GM13976 (cell line): ENCODE measurements at regions not wholly inside any gene's neighbourhood (a gene's known extent, or its start where the extent isn't known, plus 50 kb on each side); places are given as distances from the start of the nearest gene placed in this dataset.

Experiments
- DNase-seq: peaks from one replicate; pipeline ENCODE4 v3.0.0; 2012; ENCODE audit warnings: low spot score
- CTCF ChIP-seq: IDR thresholded peaks from 2 replicates; pipeline ENCODE4 v1.5.1; 2012; ENCODE audit warnings: borderline replicate concordance, mild to moderate bottlenecking; ENCODE audit not compliant: insufficient read depth; ENCODE audit errors: extremely low read depth, missing control alignments, control extremely low read depth
- in situ Hi-C: fragments of 300-500 bp; cut with MboI; formaldehyde crosslinking; loops from one replicate; pipeline ENCODE4 v1.12.0; 2022; ENCODE audit warnings: low sequenced_read_pairs, mixed read lengths, inconsistent platforms; ENCODE audit not compliant: unreplicated experiment

GRCh38 chr22:34115722-34116121 lies 195.4 kb upstream of the LARGE1 start:
- no peak for TF ChIP-seq CTCF
- no peak for DNase-seq
- in situ Hi-C loops, result loop anchor here (25.0 kb wide), 2 partner anchors 603 to 803 kb away; no protein-coding TSS in a partner anchor

GRCh38 chr22:34116126-34116525 lies 195.8 kb upstream of the LARGE1 start:
- DNase-seq, result no peak
- in situ Hi-C loops, result loop anchor here (25.0 kb wide), 2 partner anchors 604 to 804 kb away; no protein-coding TSS in a partner anchor
- TF ChIP-seq CTCF, result no peak

GRCh38 chr22:34122042-34122441 lies 201.8 kb upstream of the LARGE1 start:
- no peak for DNase-seq
- in situ Hi-C loops, result loop anchor here (25.0 kb wide), 2 partner anchors 610 to 810 kb away; no protein-coding TSS in a partner anchor
- TF ChIP-seq CTCF, result no peak

- in situ Hi-C loops, result no loop called here
- DNase-seq, result no peak
- no peak for TF ChIP-seq CTCF
These were observed 209.6 kb upstream of the LARGE1 start for GRCh38 chr22:34129691-34130486.

- in situ Hi-C loops, result no loop called here
- no peak for TF ChIP-seq CTCF
- DNase-seq, result no peak
These were observed 215.5 kb upstream of the LARGE1 start for GRCh38 chr22:34135749-34136148.

- DNase-seq, result no peak
- in situ Hi-C loops, result no loop called here
- TF ChIP-seq CTCF, result no peak
These were observed 229.7 kb upstream of the LARGE1 start for GRCh38 chr22:34150023-34150422.
